HCT116 (cell line): ENCODE measurements at regions not wholly inside any gene's neighbourhood (a gene's known extent, or its start where the extent isn't known, plus 50 kb on each side); places are given as distances from the start of the nearest gene placed in this dataset.

Source experiments
- ATAC-seq: fragments of 200-7000 bp; cut with Tn5 transposase; 2 replicates; pipeline ENCODE4 v1.9.1; 2020; ENCODE audit warnings: mild to moderate bottlenecking, moderate library complexity
- BruUV-seq: library from RNA; stranded (reverse); fragments of 400-500 nt; replicated peaks from 2 replicates; lab custom pipeline; 2021; lab: Mats Ljungman, UMichigan
- CTCF ChIA-PET: fragments of 300-600 bp; sonication (Branson Sonifier 250); formaldehyde crosslinking; loops from one replicate; lab custom pipeline; 2021; ENCODE audit warnings: antibody characterized with exemption; lab: Charles Lee
- POLR2A ChIA-PET: fragments of 300-600, 350-600 bp; sonication (Branson Sonifier 250); formaldehyde crosslinking; loops from one replicate; lab custom pipeline; 2021; ENCODE audit warnings: antibody characterized with exemption; lab: Charles Lee
- RAD21 ChIA-PET, 2 experiments: fragments of 300-600 bp; sonication (Branson Sonifier 250); formaldehyde crosslinking; loops; one replicate each; lab custom pipeline; 2023; ENCODE audit warnings: low total read pairs in 2 of 2; ENCODE audit not compliant: uncharacterized antibody in 2 of 2, unreplicated experiment in 2 of 2, low non-redundant PET in 1 of 2; lab: Charles Lee
- DNase-seq: peaks from one replicate; pipeline ENCODE4 v3.0.0-alpha.2; 2010; ENCODE audit warnings: low read depth, low spot score
- H2AFZ ChIP-seq: fragments of 200-600 bp; shearing (Covaris generic), sonication (generic); 2 replicates; pipeline ENCODE4 v1.6.1; 2017; ENCODE audit warnings: low read depth, mixed run types, mixed read lengths, antibody characterized with exemption, low read length; ENCODE audit not compliant: poor library complexity, severe bottlenecking
- H3K27ac ChIP-seq: 2 replicates; pipeline ENCODE4 v1.5.1; 2012; ENCODE audit warnings: low read depth, low read length
- H3K27me3 ChIP-seq: fragments of 200-600 bp; sonication (generic); 2 replicates; pipeline ENCODE4 v1.6.1; 2016; ENCODE audit warnings: mixed run types, low read length, mixed read lengths; ENCODE audit not compliant: insufficient read depth
- H3K36me3 ChIP-seq, 2 experiments: fragments of 200-500 bp in 1 of 2; fragments of 200-600 bp in 1 of 2; sonication (Bioruptor generic) in 1 of 2; sonication (generic) in 1 of 2; 2 replicates each; pipeline versions ENCODE4 v1.5.1 to v1.6.1; 2014 to 2016; ENCODE audit warnings: low read length in 2 of 2, inconsistent platforms in 1 of 2, mixed read lengths in 1 of 2, mixed run types in 1 of 2; ENCODE audit not compliant: insufficient read depth in 2 of 2, control insufficient read depth in 1 of 2
- H3K4me1 ChIP-seq, 2 experiments: fragments of 200-600 bp in 1 of 2; sonication (generic) in 1 of 2; 2 replicates each; pipeline versions ENCODE4 v1.5.1 to v1.6.1; 2012 to 2017; ENCODE audit warnings: low read length in 2 of 2, inconsistent platforms in 1 of 2, mild to moderate bottlenecking in 1 of 2, mixed read lengths in 1 of 2, mixed run types in 1 of 2, moderate library complexity in 1 of 2; ENCODE audit not compliant: insufficient read depth in 2 of 2, control insufficient read depth in 1 of 2
- H3K4me2 ChIP-seq: fragments of 200-600 bp; sonication (generic); 2 replicates; pipeline ENCODE4 v1.6.1; 2017; ENCODE audit warnings: mixed run types, low read length, mixed read lengths
- H3K4me3 ChIP-seq, 2 experiments: fragments of 200-600 bp in 1 of 2; sonication (generic) in 1 of 2; replicated peaks in 1 of 2; 2 replicates each; pipeline ENCODE4 v1.5.1; 2011 to 2016; ENCODE audit warnings: low read length in 2 of 2, control low read depth in 1 of 2, low read depth in 1 of 2, mild to moderate bottlenecking in 1 of 2, mixed read lengths in 1 of 2, mixed run types in 1 of 2
- H3K79me2 ChIP-seq: fragments of 200-600 bp; sonication (generic); 2 replicates; pipeline ENCODE4 v1.6.1; 2017; ENCODE audit warnings: mild to moderate bottlenecking, mixed run types, low read length, moderate library complexity, mixed read lengths; ENCODE audit not compliant: insufficient read depth
- H3K9ac ChIP-seq: fragments of 200-600 bp; sonication (generic); 2 replicates; pipeline ENCODE4 v1.6.1; 2016; ENCODE audit warnings: low read length, mixed read lengths
- H3K9me2 ChIP-seq: fragments of 200-600 bp; sonication (generic), shearing (Covaris generic); 2 replicates; pipeline ENCODE4 v1.6.1; 2017; ENCODE audit warnings: mixed run types, mild to moderate bottlenecking, moderate library complexity; ENCODE audit not compliant: insufficient read depth
- H3K9me3 ChIP-seq, 2 experiments: fragments of 200-500 bp in 1 of 2; fragments of 200-600 bp in 1 of 2; sonication (Bioruptor generic) in 1 of 2; sonication (generic) in 1 of 2; 2 replicates each; pipeline ENCODE4 v1.6.1; 2014 to 2017; ENCODE audit warnings: low read length in 2 of 2, mixed read lengths in 2 of 2, inconsistent platforms in 1 of 2, low read depth in 1 of 2, mild to moderate bottlenecking in 1 of 2, mixed run types in 1 of 2, moderate library complexity in 1 of 2; ENCODE audit not compliant: control insufficient read depth in 1 of 2, insufficient read depth in 1 of 2
- H4K20me1 ChIP-seq: fragments of 200-600 bp; sonication (generic), shearing (Covaris generic); 2 replicates; pipeline ENCODE4 v1.6.1; 2017; ENCODE audit warnings: mixed run types, mild to moderate bottlenecking, moderate library complexity; ENCODE audit not compliant: insufficient read depth
- CEBPB ChIP-seq: IDR thresholded peaks from 2 replicates; pipeline ENCODE4 v1.6.1; 2012; ENCODE audit warnings: low read depth
- EZH2 ChIP-seq: fragments of 200-600 bp; sonication (generic); IDR thresholded peaks from 2 replicates; pipeline ENCODE4 v1.6.1; 2017; ENCODE audit warnings: antibody characterized with exemption, mixed run types
- FOSL1 ChIP-seq: IDR thresholded peaks from 2 replicates; pipeline ENCODE4 v1.6.1; 2012; ENCODE audit warnings: low read depth
- MAX ChIP-seq: IDR thresholded peaks from 2 replicates; pipeline ENCODE4 v1.6.1; 2012
- POLR2A ChIP-seq: IDR thresholded peaks from 2 replicates; pipeline ENCODE4 v1.7.0; 2011; ENCODE audit warnings: borderline replicate concordance; ENCODE audit not compliant: insufficient read depth, insufficient read length; ENCODE audit errors: extremely low read depth
- POLR2AphosphoS5 ChIP-seq: IDR thresholded peaks from 2 replicates; pipeline ENCODE4 v1.6.1; 2011; ENCODE audit warnings: mild to moderate bottlenecking, low read depth, low read length, moderate library complexity
- RAD21 ChIP-seq: IDR thresholded peaks from 2 replicates; pipeline ENCODE4 v1.6.1; 2012; ENCODE audit warnings: low read depth, mild to moderate bottlenecking
- SIN3A ChIP-seq: IDR thresholded peaks from 2 replicates; pipeline ENCODE4 v1.6.1; 2012; ENCODE audit warnings: low read depth
- SP1 ChIP-seq: IDR thresholded peaks from 2 replicates; pipeline ENCODE4 v1.6.1; 2012; ENCODE audit warnings: low read depth
- YY1 ChIP-seq: IDR thresholded peaks from 2 replicates; pipeline ENCODE4 v1.6.1; 2011; ENCODE audit warnings: low read length, low read depth, moderate library complexity, mild to moderate bottlenecking; ENCODE audit not compliant: insufficient replicate concordance; ENCODE audit errors: extremely low read depth
- ZBTB33 ChIP-seq: IDR thresholded peaks from 2 replicates; pipeline ENCODE4 v1.6.1; 2011; ENCODE audit warnings: mild to moderate bottlenecking, low read length, moderate library complexity; ENCODE audit not compliant: insufficient replicate concordance; ENCODE audit errors: extremely low read depth
- ZNF274 ChIP-seq: fragments of 200-500 bp; sonication (Bioruptor generic); IDR thresholded peaks from 2 replicates; pipeline ENCODE4 v1.6.1; 2014; ENCODE audit warnings: mild to moderate bottlenecking, low read depth, low read length, inconsistent platforms
- intact Hi-C: fragments of 100-400 bp; cut with micrococcal nuclease; formaldehyde crosslinking; loops from 2 replicates; pipeline ENCODE4 v1.10.0; 2022
- TF ChIP-seq, protein P1 (sequence below): IDR thresholded peaks from 2 replicates; pipeline ENCODE4 v1.6.1; 2012
- TF ChIP-seq, protein P2 (sequence below), 3 experiments: fragments of 200-600 bp in 1 of 3; sonication (generic) in 1 of 3; IDR thresholded peaks in 2 of 3; conservative IDR thresholded peaks in 1 of 3; 2 replicates each; pipeline ENCODE4 v1.5.1; 2012 to 2017; ENCODE audit warnings: low read depth in 2 of 3, low read length in 2 of 3, antibody characterized with exemption in 1 of 3, borderline replicate concordance in 1 of 3, control low read depth in 1 of 3, mild to moderate bottlenecking in 1 of 3, mixed read lengths in 1 of 3, mixed run types in 1 of 3, moderate library complexity in 1 of 3; ENCODE audit not compliant: insufficient read depth in 1 of 3

DNA sequence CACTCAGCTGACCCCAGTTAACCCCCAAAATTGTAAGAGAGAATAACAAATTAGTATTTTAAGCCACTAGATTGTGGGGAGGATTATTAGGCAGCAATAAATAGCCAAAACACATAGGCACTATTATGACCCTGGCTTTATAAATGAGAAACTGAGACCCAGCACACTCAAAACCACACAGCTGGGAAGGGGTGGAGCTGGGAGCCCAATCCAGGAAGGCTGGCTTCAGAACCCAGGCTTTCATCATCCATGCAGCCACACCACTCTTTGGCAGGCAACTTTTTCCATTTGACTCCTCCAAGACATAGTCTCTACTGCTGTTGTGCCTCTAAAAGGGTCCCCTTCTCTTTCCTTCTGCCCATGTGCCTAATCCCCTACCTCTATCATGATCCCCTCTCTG, 253.8 kb downstream of the DHX15 start:
- H3K4me1 ChIP-seq = no peaks in the 10 kb centered on the region
- TF ChIP-seq EZH2 (no peak), RAD21 (no peak)
- no peak overlapping the region for H3K4me3 ChIP-seq
- BruUV-seq = no TSS peak
- no peak overlapping the region for H2AFZ ChIP-seq
- no peaks in the 10 kb centered on the region for H3K36me3 ChIP-seq
- no peak for ATAC-seq
- ChIA-PET CTCF (no interaction called here), POLR2A (no interaction called here), RAD21 (no interaction called here)
- DNase-seq = no peak
- no peak overlapping the region for H3K27ac ChIP-seq
- H3K9ac ChIP-seq = no peak overlapping the region
- H3K9me3 ChIP-seq = no peaks in the 10 kb centered on the region
- no peaks in the 10 kb centered on the region for H3K79me2 ChIP-seq
- intact Hi-C loops = no loop called here
- H3K9me2 ChIP-seq = no peaks in the 10 kb centered on the region
- no peaks in the 10 kb centered on the region for H4K20me1 ChIP-seq
- no peaks in the 10 kb centered on the region for H3K27me3 ChIP-seq
- H3K4me2 ChIP-seq = no peak overlapping the region

- POLR2A ChIA-PET = no interaction called here
- RAD21 ChIA-PET = no interaction called here
- ATAC-seq (no peak), DNase-seq (no peak)
- H2AFZ ChIP-seq = no peak overlapping the region
- no peak for TF ChIP-seq POLR2AphosphoS5
- no peak for TF ChIP-seq ZNF274
- TF ChIP-seq ZBTB33 = no peak
- TF ChIP-seq, protein P1, sequence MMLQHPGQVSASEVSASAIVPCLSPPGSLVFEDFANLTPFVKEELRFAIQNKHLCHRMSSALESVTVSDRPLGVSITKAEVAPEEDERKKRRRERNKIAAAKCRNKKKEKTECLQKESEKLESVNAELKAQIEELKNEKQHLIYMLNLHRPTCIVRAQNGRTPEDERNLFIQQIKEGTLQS = no peak
- TF ChIP-seq MAX = no peak
- TF ChIP-seq SP1 = no peak
- no peak for TF ChIP-seq SIN3A
- no peak for TF ChIP-seq POLR2A
- TF ChIP-seq RAD21 = no peak
- TF ChIP-seq CEBPB = no peak
- no peak for TF ChIP-seq EZH2
- TF ChIP-seq YY1 = no peak
- TF ChIP-seq, protein P2, sequence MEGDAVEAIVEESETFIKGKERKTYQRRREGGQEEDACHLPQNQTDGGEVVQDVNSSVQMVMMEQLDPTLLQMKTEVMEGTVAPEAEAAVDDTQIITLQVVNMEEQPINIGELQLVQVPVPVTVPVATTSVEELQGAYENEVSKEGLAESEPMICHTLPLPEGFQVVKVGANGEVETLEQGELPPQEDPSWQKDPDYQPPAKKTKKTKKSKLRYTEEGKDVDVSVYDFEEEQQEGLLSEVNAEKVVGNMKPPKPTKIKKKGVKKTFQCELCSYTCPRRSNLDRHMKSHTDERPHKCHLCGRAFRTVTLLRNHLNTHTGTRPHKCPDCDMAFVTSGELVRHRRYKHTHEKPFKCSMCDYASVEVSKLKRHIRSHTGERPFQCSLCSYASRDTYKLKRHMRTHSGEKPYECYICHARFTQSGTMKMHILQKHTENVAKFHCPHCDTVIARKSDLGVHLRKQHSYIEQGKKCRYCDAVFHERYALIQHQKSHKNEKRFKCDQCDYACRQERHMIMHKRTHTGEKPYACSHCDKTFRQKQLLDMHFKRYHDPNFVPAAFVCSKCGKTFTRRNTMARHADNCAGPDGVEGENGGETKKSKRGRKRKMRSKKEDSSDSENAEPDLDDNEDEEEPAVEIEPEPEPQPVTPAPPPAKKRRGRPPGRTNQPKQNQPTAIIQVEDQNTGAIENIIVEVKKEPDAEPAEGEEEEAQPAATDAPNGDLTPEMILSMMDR (IDR thresholded peaks at IDR 0.05 in 2 of 3, conservative IDR thresholded peaks at IDR 0.05 in 1 of 3; ENCODE audit: borderline replicate concordance in 1 of 3, insufficient read depth in 1 of 3, low read depth in 2 of 3, low read length in 2 of 3) = no peak
- no peak for TF ChIP-seq FOSL1
- H4K20me1 ChIP-seq = no peaks in the 10 kb centered on the region
- no peaks in the 10 kb centered on the region for H3K79me2 ChIP-seq
- H3K27ac ChIP-seq = no peak overlapping the region
- H3K27me3 ChIP-seq = no peaks in the 10 kb centered on the region
- H3K36me3 ChIP-seq = no peaks in the 10 kb centered on the region
- no TSS peak for BruUV-seq
- no peaks in the 10 kb centered on the region for H3K9me3 ChIP-seq
- H3K9me2 ChIP-seq = no peaks in the 10 kb centered on the region
- intact Hi-C loops = no loop called here
- no peak overlapping the region for H3K4me3 ChIP-seq
- H3K4me2 ChIP-seq = no peak overlapping the region
- no peak overlapping the region for H3K9ac ChIP-seq
- CTCF ChIA-PET = no interaction called here
- no peaks in the 10 kb centered on the region for H3K4me1 ChIP-seq
These were observed 254.2 kb downstream of the DHX15 start for GRCh38 chr4:24330172-24330571.
